PC-9 (cell line): ENCODE measurements at regions not wholly inside any gene's neighbourhood (a gene's known extent, or its start where the extent isn't known, plus 50 kb on each side); places are given as distances from the start of the nearest gene placed in this dataset.
"Not testable (repeated sequence)": the region's sequence is repeated elsewhere in the genome, so short reads cannot be mapped to it uniquely, and the experiment has no call there.

Source experiments
- BruUV-seq: library from RNA; stranded (reverse); fragments of 400-500 nt; replicated peaks from 2 replicates; lab custom pipeline; 2021; lab: Mats Ljungman, UMichigan
- CTCF ChIA-PET: fragments of 300-600 bp; sonication (Branson Sonifier 250); formaldehyde crosslinking; loops from one replicate; lab custom pipeline; 2022; ENCODE audit warnings: antibody characterized with exemption; lab: Charles Lee
- POLR2A ChIA-PET: fragments of 300-600 bp; sonication (Branson Sonifier 250); formaldehyde crosslinking; loops from one replicate; lab custom pipeline; 2022; ENCODE audit warnings: antibody characterized with exemption; ENCODE audit not compliant: unreplicated experiment; lab: Charles Lee
- DNase-seq, 2 experiments: peaks; one replicate each; pipeline versions ENCODE4 v3.0.0 to v3.0.0-alpha.2; 2015 to 2022; ENCODE audit warnings: mixed read lengths in 1 of 2
- H2AFZ ChIP-seq: fragments of 200-600 bp; sonication (generic); 2 replicates; pipeline ENCODE4 v1.8.1; 2017; ENCODE audit warnings: antibody characterized with exemption
- H3F3A ChIP-seq: fragments of 200-600 bp; sonication (generic); 2 replicates; pipeline ENCODE4 v1.8.1; 2017; ENCODE audit warnings: antibody characterized with exemption, mild to moderate bottlenecking, low read depth; ENCODE audit not compliant: insufficient read depth
- H3K27ac ChIP-seq: fragments of 200-600 bp; sonication (generic); 2 replicates; pipeline ENCODE4 v1.6.1; 2016; ENCODE audit warnings: mixed run types
- H3K27me3 ChIP-seq: fragments of 200-600 bp; sonication (generic); 2 replicates; pipeline ENCODE4 v1.6.1; 2016; ENCODE audit warnings: low read depth, mixed run types; ENCODE audit not compliant: insufficient read depth
- H3K36me3 ChIP-seq: fragments of 200-600 bp; sonication (generic); 2 replicates; pipeline ENCODE4 v1.6.1; 2016; ENCODE audit warnings: low read depth, mixed run types
- H3K4me1 ChIP-seq: fragments of 200-600 bp; sonication (generic); replicated peaks from 2 replicates; pipeline ENCODE4 v1.6.1; 2016; ENCODE audit warnings: mixed run types; ENCODE audit not compliant: insufficient read depth
- H3K4me2 ChIP-seq: fragments of 200-600 bp; sonication (generic); 2 replicates; pipeline ENCODE4 v1.6.1; 2017; ENCODE audit warnings: mixed run types
- H3K4me3 ChIP-seq: fragments of 200-600 bp; sonication (generic); 2 replicates; pipeline ENCODE4 v1.6.1; 2016; ENCODE audit warnings: mixed run types
- H3K79me2 ChIP-seq: fragments of 200-600 bp; sonication (generic); 2 replicates; pipeline ENCODE4 v1.6.1; 2017; ENCODE audit warnings: low read depth, mixed run types
- H3K9me2 ChIP-seq: fragments of 200-600 bp; sonication (generic); 2 replicates; pipeline ENCODE4 v1.8.1; 2017; ENCODE audit warnings: mild to moderate bottlenecking; ENCODE audit not compliant: insufficient read depth
- H3K9me3 ChIP-seq: fragments of 200-600 bp; sonication (generic); 2 replicates; pipeline ENCODE4 v1.8.1; 2016; ENCODE audit warnings: low read depth; ENCODE audit not compliant: insufficient read depth
- H4K20me1 ChIP-seq: fragments of 200-600 bp; sonication (generic); 2 replicates; pipeline ENCODE4 v1.8.1; 2017; ENCODE audit not compliant: insufficient read depth
- CTCF ChIP-seq: fragments of 200-600 bp; sonication (generic); conservative IDR thresholded peaks from 2 replicates; pipeline ENCODE4 v1.6.1; 2017; ENCODE audit warnings: mixed run types, antibody characterized with exemption, mild to moderate bottlenecking, moderate library complexity
- EZH2 ChIP-seq: fragments of 200-600 bp; sonication (generic); IDR thresholded peaks from 2 replicates; pipeline ENCODE4 v1.8.0; 2017; ENCODE audit warnings: antibody characterized with exemption, low read depth
- intact Hi-C: fragments of 100-400 bp; cut with micrococcal nuclease; formaldehyde crosslinking; loops from one replicate; pipeline ENCODE4 v1.10.0; 2022; ENCODE audit not compliant: unreplicated experiment

- BruUV-seq, H3K79me2 ChIP-seq, H3K36me3 ChIP-seq, POLR2A ChIA-PET, H3K27me3 ChIP-seq, H3F3A ChIP-seq, H3K9me2 ChIP-seq, CTCF ChIA-PET, H3K9me3 ChIP-seq, H3K4me3 ChIP-seq, H4K20me1 ChIP-seq, intact Hi-C loops, DNase-seq, H3K27ac ChIP-seq, H3K4me1 ChIP-seq, H2AFZ ChIP-seq, H3K4me2 ChIP-seq: not testable (repeated sequence)
- TF ChIP-seq CTCF, result peak; percentile 45; the same call in 1 of the 2 replicates
Measured at GRCh38 chr11:43165393-43165792, 146.4 kb upstream of the API5 start.

- H3F3A ChIP-seq, H3K4me1 ChIP-seq, H4K20me1 ChIP-seq, H3K9me3 ChIP-seq, intact Hi-C loops, H3K9me2 ChIP-seq, POLR2A ChIA-PET, BruUV-seq, H3K79me2 ChIP-seq, H3K36me3 ChIP-seq, CTCF ChIA-PET, H3K27me3 ChIP-seq, H3K27ac ChIP-seq, DNase-seq, H3K4me2 ChIP-seq, H3K4me3 ChIP-seq, H2AFZ ChIP-seq: not testable (repeated sequence)
Measured at GRCh38 chr11:43168241-43168640, 143.6 kb upstream of the API5 start.

- H3K36me3 ChIP-seq, result no peaks in the 10 kb centered on the region
- intact Hi-C loops, result no loop called here
- H3K4me1 ChIP-seq, result no peaks in the 10 kb centered on the region
- H3K27me3 ChIP-seq, result peaks cover 7% of the 10 kb centered on the region; the same call in 1 of the 2 replicates
- no TSS peak for BruUV-seq
- no peak overlapping the region for H3K27ac ChIP-seq
- H3K9me3 ChIP-seq, result no peaks in the 10 kb centered on the region
- TF ChIP-seq CTCF (no peak), EZH2 (no peak)
- no peak for DNase-seq
- CTCF ChIA-PET, result no interaction called here
- POLR2A ChIA-PET, result no interaction called here
- H3K4me3 ChIP-seq, result no peak overlapping the region
- H3F3A ChIP-seq, result no peaks in the 10 kb centered on the region
- no peaks in the 10 kb centered on the region for H4K20me1 ChIP-seq
- H3K4me2 ChIP-seq, result no peak overlapping the region
- no peaks in the 10 kb centered on the region for H3K79me2 ChIP-seq
- H3K9me2 ChIP-seq, result no peaks in the 10 kb centered on the region
- no peak overlapping the region for H2AFZ ChIP-seq
Measured at GRCh38 chr11:43172477-43172876, 139.3 kb upstream of the API5 start.

- Histone ChIP-seq H3F3A (no peaks in the 10 kb centered on the region), H3K4me3 (no peak overlapping the region), H3K9me2 (no peaks in the 10 kb centered on the region), H3K27ac (no peak overlapping the region), H3K27me3 (no peaks in the 10 kb centered on the region), H3K4me1 (no peaks in the 10 kb centered on the region), H3K79me2 (no peaks in the 10 kb centered on the region), H3K36me3 (no peaks in the 10 kb centered on the region), H4K20me1 (no peaks in the 10 kb centered on the region), H3K9me3 (no peaks in the 10 kb centered on the region), H2AFZ (no peak overlapping the region), H3K4me2 (no peak overlapping the region)
- TF ChIP-seq CTCF (no peak), EZH2 (no peak)
- intact Hi-C loops, result no loop called here
- no peak for DNase-seq
- ChIA-PET POLR2A (no interaction called here), CTCF (no interaction called here)
- BruUV-seq, result no TSS peak
Measured at GRCh38 chr11:43177975-43178374, 133.8 kb upstream of the API5 start.

GRCh38 chr11:43194459-43194858 is 117.3 kb upstream of the API5 start:
- BruUV-seq, H3K4me1 ChIP-seq, H3K9me2 ChIP-seq, H2AFZ ChIP-seq, H4K20me1 ChIP-seq, POLR2A ChIA-PET, H3K27ac ChIP-seq, H3K9me3 ChIP-seq, intact Hi-C loops, H3F3A ChIP-seq, CTCF ChIA-PET, H3K4me3 ChIP-seq, H3K36me3 ChIP-seq, H3K27me3 ChIP-seq, DNase-seq, H3K4me2 ChIP-seq, H3K79me2 ChIP-seq: not testable (repeated sequence)
